Renal cortex interstitium (tissue), 11 donors: ENCODE measurements at regions not wholly inside any gene's neighbourhood (a gene's known extent, or its start where the extent isn't known, plus 50 kb on each side); places are given as distances from the start of the nearest gene placed in this dataset.
A peak's percentile ranks its signal among the peaks of the same experiment; 100 is the strongest.
"Not testable (repeated sequence)": the region's sequence is repeated elsewhere in the genome, so short reads cannot be mapped to it uniquely, and the experiment has no call there.

Experiments
- DNase-seq, 11 donors: peaks; one replicate each; pipeline ENCODE4 v3.0.0-alpha.2; 2013; ENCODE audit warnings: low read depth in 9 of 11, low spot score in 4 of 11; ENCODE audit errors: extremely low read depth in 1 of 11

DNA sequence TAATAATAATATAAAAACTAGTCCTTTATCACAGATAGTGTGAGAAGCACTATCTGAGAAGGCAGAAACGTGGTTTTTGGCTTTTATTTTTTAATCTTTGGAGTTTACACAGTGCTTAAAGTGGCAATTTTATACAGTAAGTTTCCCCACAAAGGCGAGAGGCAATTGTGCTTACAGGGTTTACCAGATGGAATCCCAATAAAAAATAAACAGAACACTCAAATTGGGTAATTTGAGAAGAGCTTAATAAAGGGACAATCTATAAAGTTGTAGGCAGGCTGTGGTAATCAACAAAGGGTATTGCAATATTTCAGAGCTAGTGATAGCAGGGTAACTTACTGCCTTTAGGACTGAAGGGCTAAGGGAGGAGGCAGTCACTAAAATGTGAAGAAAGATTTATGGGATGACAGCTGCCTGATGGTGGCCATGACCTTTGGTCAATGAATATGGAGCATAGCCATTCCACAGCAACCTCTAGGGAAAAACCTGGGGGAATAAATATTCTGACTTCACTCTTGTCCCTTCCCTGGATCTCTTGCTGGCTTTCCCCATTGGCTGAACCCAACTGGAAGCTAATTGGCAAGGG, 108.9 kb upstream of the GPR39 start:
- DNase-seq = not testable (repeated sequence)

GRCh38 chr2:132309203-132309602, 107.4 kb upstream of the GPR39 start:
- not testable (repeated sequence) for DNase-seq

DNA sequence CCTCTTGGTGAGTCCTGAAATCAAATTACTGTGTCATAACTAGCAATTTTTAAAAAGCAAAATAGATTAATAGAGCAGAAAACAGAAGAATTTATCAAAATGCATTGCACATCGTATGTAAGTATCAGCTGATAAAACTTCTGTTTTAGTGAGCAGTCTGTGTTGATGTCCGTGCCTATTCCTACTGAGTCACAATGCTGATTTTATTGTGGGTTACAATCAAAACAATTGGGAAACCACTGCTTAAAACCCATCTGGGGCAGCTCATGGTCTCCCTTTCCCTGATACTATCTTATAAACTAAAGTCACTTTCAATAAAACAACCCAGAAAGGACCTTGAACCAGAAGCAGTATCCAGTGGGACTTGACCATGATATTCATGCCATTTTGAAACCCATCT, 101.1 kb upstream of the GPR39 start:
- not testable (repeated sequence) for DNase-seq

GRCh38 chr2:132317026-132317680, 99.5 kb upstream of the GPR39 start:
- not testable (repeated sequence) for DNase-seq

DNA sequence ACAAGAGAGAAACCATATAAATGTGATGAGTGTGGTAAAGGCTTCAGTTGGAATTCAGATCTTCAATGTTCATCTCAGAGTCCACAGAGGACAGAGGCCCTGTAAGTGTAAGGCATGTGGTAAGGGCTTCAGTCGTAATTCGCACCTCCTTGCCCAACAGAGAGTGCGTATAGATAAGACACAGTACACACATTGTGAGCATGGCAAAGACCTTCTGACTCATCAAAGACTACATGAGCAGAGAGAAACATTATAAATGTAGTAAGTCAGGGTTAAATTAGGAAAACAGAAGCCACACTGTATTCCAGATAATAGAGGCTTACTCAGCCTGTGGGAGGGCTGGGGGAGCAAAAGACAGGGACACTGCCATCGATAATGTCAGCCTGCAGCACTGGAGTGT, 98.1 kb upstream of the GPR39 start:
- DNase-seq = not testable (repeated sequence)

- not testable (repeated sequence) for DNase-seq
Observed at GRCh38 chr2:132324005-132324404, 92.6 kb upstream of the GPR39 start.

GRCh38 chr2:132332345-132333033, 84.1 kb upstream of the GPR39 start:
- not testable (repeated sequence) for DNase-seq

DNA sequence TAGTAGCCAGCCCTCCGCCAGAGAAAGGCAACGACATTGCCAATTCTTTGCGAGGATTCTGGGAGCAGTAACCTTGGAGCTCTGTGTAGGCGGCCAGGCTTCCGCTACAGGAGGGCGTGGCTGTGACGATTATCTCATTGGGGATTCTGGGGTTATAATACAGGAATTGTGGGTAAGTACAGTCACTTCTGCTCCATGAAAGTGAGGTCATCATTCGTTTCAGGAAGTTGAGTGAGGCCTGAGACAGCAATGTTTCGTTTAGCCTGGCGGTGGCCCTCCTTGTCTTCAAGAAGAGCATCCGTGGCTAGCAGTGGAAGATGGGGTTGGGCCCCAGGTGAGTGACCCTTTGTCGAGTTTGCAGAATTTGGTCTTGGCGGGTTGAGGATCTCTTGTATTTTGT, 79.5 kb upstream of the GPR39 start:
- DNase-seq = not testable (repeated sequence)

GRCh38 chr2:132337844-132338243, 78.8 kb upstream of the GPR39 start:
- DNase-seq = not testable (repeated sequence)

- peak; percentile 45 to 86 (median 61) for DNase-seq
Observed at GRCh38 chr2:132347041-132347780, 69.4 kb upstream of the GPR39 start.

- peak in 8 of 11 donors; percentile 40 to 64 (median 52) for DNase-seq
Observed at GRCh38 chr2:132349092-132349687, 67.4 kb upstream of the GPR39 start.

DNA sequence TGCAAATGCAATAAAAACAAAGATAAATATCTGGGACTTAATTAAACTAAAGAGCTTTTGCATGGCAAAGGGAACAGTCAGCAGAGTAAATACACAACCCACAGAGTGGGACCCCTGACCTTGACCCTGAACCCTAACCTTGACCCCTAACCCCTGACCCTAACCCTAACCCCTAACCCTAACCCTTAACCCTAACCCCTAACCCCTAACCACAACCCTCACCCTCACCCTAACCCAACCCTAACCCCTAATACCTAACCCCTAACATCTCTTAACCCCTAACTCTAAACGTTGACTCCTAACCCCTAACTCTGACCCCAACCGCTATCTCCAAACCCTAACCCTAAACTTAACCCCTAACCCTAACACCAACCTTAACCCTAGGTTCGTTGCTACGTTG, 64.9 kb upstream of the GPR39 start:
- not testable (repeated sequence) for DNase-seq

- DNase-seq = peak in 9 of 11 donors; percentile 35 to 63 (median 50)
Observed at GRCh38 chr2:132352481-132353001, 64.1 kb upstream of the GPR39 start.

- not testable (repeated sequence) for DNase-seq
Observed at GRCh38 chr2:132353380-132353779, 63.2 kb upstream of the GPR39 start.

GRCh38 chr2:132360964-132361363, 55.6 kb upstream of the GPR39 start:
- DNase-seq = not testable (repeated sequence)

DNA sequence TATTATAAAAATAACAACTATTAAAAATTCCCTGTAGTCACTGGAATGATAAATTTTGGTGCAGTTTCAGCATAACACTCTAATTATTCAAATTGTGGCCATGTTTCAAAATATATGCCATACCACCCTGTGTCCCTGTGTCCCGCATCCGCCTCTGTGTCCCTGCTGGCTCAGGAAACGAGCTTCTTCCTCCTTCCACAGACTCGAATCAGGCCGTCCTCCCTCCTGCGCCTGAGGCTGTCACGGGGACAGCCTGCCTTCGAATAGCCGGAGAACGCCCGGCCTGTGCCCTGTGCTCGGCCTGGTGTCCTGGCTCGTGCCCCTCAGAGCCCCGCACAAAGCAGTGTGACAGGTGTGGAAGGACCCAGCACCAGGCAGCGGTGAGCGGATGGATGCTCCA, 55.1 kb upstream of the GPR39 start:
- not testable (repeated sequence) for DNase-seq

GRCh38 chr2:132363352-132363751, 53.3 kb upstream of the GPR39 start:
- DNase-seq = not testable (repeated sequence)

- DNase-seq = not testable (repeated sequence)
Observed at GRCh38 chr2:132365963-132366362, 50.6 kb upstream of the GPR39 start.
